Type B pancreatic cell (in vitro differentiated cells): ENCODE measurements at regions not wholly inside any gene's neighbourhood (a gene's known extent, or its start where the extent isn't known, plus 50 kb on each side); places are given as distances from the start of the nearest gene placed in this dataset.

Experiments used
- DNase-seq: peaks from one replicate; pipeline ENCODE4 v3.0.0; 2021; ENCODE audit warnings: mixed read lengths; ENCODE audit not compliant: unreplicated experiment; ENCODE audit errors: extremely low spot score
- H3K27ac Mint-ChIP-seq: 2 replicates; pipeline ENCODE4 v1.8.0; 2021; ENCODE audit warnings: mild to moderate bottlenecking, mixed read lengths
- H3K27me3 Mint-ChIP-seq: 2 replicates; pipeline ENCODE4 v1.8.0; 2021; ENCODE audit warnings: mixed read lengths
- H3K36me3 Mint-ChIP-seq: 2 replicates; pipeline ENCODE4 v1.8.0; 2021; ENCODE audit warnings: mixed read lengths
- H3K4me1 Mint-ChIP-seq: one replicate; pipeline ENCODE4 v1.8.0; 2021; ENCODE audit warnings: mixed read lengths; ENCODE audit not compliant: unreplicated experiment
- H3K4me3 Mint-ChIP-seq: 2 replicates; pipeline ENCODE4 v1.8.0; 2021; ENCODE audit warnings: mild to moderate bottlenecking, mixed read lengths
- H3K9me3 Mint-ChIP-seq: 2 replicates; pipeline ENCODE4 v1.8.0; 2021; ENCODE audit warnings: mixed read lengths
- TF ChIP-seq, protein P1 (sequence below): fragments of 200-600 bp; sonication (generic); conservative IDR thresholded peaks from 2 replicates; pipeline ENCODE4 v1.5.0; 2021; ENCODE audit warnings: antibody characterized with exemption, mild to moderate bottlenecking

DNA sequence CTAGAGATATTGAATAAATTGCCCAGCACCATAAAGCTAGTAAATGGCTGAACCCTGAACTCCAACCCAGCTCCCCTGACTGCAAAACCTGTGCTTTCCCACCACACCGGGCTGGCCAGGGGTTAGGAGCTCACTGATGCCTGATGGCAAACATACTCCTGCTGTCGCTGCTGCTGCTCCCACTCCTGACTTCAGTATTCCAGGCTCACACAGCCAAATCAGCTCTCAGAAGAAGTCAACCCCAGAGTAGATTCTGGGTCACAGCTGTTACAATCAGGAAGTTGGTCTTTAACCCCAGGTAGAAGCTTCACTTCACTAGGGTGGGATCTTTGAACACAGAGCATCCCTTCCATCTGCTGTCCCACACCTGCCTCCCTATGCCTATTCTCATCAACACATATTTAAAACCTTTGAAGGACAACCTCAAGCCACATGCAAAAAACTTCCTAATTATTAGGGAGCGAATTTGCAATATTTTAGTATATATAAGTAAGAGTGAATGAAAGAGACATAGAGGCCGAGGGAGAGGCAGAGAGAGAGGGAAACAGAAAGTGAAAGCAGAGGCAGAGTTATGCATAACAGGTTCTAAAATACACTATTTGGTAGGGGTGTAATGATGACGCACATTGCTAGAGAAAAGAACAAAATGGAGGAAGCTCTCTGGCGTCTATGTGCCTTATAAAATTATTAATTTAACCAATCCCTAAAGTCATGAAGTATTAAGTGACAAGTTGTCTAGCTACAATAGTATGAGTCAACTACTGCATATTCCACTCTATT, 99.4 kb upstream of the SERP2 start:
- Mint-ChIP-seq H3K27ac (no peak overlapping the region), H3K36me3 (no peaks in the 10 kb centered on the region), H3K4me3 (no peak overlapping the region), H3K4me1 (peaks cover 24% of the 10 kb centered on the region), H3K27me3 (peaks cover 5% of the 10 kb centered on the region), H3K9me3 (no peaks in the 10 kb centered on the region)
- TF ChIP-seq, protein P1, sequence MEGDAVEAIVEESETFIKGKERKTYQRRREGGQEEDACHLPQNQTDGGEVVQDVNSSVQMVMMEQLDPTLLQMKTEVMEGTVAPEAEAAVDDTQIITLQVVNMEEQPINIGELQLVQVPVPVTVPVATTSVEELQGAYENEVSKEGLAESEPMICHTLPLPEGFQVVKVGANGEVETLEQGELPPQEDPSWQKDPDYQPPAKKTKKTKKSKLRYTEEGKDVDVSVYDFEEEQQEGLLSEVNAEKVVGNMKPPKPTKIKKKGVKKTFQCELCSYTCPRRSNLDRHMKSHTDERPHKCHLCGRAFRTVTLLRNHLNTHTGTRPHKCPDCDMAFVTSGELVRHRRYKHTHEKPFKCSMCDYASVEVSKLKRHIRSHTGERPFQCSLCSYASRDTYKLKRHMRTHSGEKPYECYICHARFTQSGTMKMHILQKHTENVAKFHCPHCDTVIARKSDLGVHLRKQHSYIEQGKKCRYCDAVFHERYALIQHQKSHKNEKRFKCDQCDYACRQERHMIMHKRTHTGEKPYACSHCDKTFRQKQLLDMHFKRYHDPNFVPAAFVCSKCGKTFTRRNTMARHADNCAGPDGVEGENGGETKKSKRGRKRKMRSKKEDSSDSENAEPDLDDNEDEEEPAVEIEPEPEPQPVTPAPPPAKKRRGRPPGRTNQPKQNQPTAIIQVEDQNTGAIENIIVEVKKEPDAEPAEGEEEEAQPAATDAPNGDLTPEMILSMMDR, result no peak
- DNase-seq, result no peak

DNA sequence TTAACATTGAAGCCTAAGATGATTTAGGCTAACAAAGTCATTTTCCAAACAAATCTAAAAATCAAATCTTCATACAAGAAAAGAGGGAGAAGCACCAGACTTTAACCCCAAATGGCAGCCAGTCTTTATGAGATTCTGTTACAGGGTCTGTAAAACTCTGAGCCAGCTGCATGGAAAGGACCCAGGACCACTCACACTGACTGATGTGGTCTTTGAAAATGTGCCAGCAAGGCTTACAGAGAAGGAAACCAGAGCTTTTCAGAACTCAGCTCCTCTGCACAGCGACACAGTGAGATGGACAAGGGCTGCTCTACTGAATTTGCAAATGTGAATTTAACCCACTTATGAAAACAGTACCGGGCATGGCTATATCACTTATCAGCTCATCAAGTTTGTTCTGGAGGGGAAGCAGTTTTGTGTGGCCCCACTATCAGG, 98.8 kb upstream of the SERP2 start:
- DNase-seq, result no peak
- TF ChIP-seq, protein P1, result no peak
- peaks cover 3% of the 10 kb centered on the region for H3K27me3 Mint-ChIP-seq
- no peak overlapping the region for H3K27ac Mint-ChIP-seq
- no peaks in the 10 kb centered on the region for H3K9me3 Mint-ChIP-seq
- H3K36me3 Mint-ChIP-seq, result no peaks in the 10 kb centered on the region
- no peak overlapping the region for H3K4me3 Mint-ChIP-seq
- H3K4me1 Mint-ChIP-seq, result peaks cover 24% of the 10 kb centered on the region

DNA sequence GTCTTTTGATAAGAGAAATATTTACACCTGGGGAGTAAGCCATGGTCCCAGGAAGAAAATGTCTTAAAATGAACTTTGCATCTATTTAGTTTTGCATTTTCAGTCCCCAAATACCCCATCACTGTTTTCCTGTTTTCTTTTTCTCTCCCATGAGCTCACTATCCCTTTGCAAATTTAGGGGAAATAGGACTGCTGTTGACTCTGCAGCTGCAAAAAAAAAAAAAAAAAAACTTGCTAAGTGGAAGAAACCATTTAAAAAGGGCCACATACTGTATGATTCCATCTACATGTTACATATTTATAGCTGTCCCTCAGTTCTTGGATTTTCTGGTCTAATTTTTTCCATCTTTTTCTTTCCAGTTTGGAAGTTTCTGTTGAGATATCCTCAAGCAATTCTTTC, 98.2 kb upstream of the SERP2 start:
- peaks cover 3% of the 10 kb centered on the region for H3K27me3 Mint-ChIP-seq
- no peak for DNase-seq
- H3K9me3 Mint-ChIP-seq, result no peaks in the 10 kb centered on the region
- no peaks in the 10 kb centered on the region for H3K36me3 Mint-ChIP-seq
- H3K4me1 Mint-ChIP-seq, result peaks cover 24% of the 10 kb centered on the region
- no peak overlapping the region for H3K4me3 Mint-ChIP-seq
- H3K27ac Mint-ChIP-seq, result no peak overlapping the region
- TF ChIP-seq, protein P1, result no peak

DNA sequence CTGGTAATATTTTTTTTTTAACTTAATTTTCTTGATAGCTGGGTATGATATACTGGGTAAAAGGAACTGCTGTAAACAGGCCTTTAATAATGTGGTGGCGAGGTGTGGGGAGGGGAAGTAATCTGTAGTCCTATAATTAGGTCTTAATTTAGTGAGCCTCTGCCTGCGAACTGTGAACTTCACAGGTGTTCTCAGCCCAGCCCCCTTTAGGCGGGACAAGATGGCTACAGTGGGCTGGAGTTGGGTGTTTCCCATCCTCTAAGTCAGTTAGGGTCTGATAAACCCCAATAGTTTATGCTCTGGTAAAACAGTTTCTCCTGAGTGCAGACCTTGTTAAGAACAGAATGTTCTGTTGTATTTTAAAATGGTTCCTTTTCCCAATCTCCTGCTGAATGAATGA, 97.6 kb upstream of the SERP2 start:
- Mint-ChIP-seq H3K4me1 (peaks cover 20% of the 10 kb centered on the region), H3K27me3 (peaks cover 3% of the 10 kb centered on the region), H3K4me3 (no peak overlapping the region), H3K27ac (no peak overlapping the region), H3K36me3 (no peaks in the 10 kb centered on the region), H3K9me3 (no peaks in the 10 kb centered on the region)
- TF ChIP-seq, protein P1, result no peak
- no peak for DNase-seq

DNA sequence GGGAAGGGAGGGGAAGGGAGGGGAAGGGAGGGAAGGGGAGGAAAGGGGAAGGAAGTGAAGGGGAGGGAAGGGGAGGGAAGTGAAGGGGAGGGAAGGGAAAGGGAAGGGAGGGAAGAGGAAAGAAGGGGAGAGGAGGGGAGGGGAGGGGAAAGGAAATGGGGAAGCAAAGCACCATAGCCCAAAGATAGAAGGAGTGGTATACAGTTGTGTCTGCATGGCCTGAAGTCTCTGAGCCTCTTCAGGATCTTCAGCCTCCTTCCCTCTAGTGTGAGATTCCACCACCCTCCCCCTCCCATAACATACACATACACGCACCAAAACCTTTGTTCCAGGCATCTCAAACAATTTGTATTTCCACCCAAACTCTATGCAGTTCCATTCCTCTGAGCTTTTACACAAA, 96.2 kb upstream of the SERP2 start:
- Mint-ChIP-seq H3K9me3 (no peaks in the 10 kb centered on the region), H3K27me3 (peaks cover 6% of the 10 kb centered on the region), H3K27ac (no peak overlapping the region), H3K4me3 (no peak overlapping the region), H3K36me3 (no peaks in the 10 kb centered on the region), H3K4me1 (peaks cover 9% of the 10 kb centered on the region)
- TF ChIP-seq, protein P1, result no peak
- no peak for DNase-seq
